ENCODE measurements at regions not wholly inside any gene's neighbourhood (a gene's known extent, or its start where the extent isn't known, plus 50 kb on each side); places are given as distances from the start of the nearest gene placed in this dataset.

DNA sequence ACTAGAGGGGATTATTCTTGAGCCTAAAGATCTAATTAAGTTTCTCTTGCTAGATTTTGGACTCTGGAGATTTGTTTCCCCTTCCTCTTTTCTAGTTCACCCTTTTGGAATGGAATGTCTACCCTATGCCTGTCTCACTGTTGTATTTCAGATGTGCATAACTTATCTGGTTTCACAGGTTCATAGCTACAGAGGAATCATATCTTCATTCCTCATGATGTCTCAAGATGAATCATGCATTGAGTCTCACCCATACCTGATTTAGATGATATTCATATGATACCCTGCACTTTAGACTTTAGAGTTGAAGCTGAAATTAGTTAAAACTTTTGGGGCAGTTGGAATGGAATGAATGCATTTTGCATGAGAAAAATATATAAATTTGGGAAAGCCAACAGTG is 246.7 kb downstream of the HS3ST1 start:
- Mint-ChIP-seq H3K4me3 (no peak overlapping the region), H3K27ac (no peak overlapping the region), H3K9me3 (no peaks in the 10 kb centered on the region), H3K36me3 (no peaks in the 10 kb centered on the region), H3K4me1 (no peaks in the 10 kb centered on the region), H3K27me3 (peaks cover 4% of the 10 kb centered on the region)
- DNase-seq: no peak

DNA sequence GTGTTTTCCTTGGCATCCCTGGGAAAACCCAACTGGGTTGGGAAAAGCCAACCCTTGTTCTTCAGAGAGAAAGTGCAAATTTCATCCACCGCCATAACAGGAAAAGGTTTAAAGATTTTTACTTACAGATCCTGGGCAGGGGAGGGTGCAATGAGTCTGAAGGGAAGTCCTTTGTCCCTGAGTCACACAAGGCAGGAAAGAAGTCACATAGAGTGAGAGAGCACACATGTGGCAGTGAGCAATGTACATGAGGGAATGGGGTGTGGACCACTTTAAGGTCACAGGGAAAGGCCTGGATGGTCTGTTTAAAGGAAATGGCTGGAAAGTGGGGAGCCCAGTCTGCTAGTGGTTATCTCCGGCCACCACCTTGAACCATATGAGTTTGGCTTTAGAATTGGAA is 248.9 kb downstream of the HS3ST1 start:
- H3K36me3 Mint-ChIP-seq: no peaks in the 10 kb centered on the region
- DNase-seq: no peak
- no peaks in the 10 kb centered on the region for H3K4me1 Mint-ChIP-seq
- H3K27ac Mint-ChIP-seq: no peak overlapping the region
- no peaks in the 10 kb centered on the region for H3K9me3 Mint-ChIP-seq
- H3K4me3 Mint-ChIP-seq: no peak overlapping the region
- peaks cover 4% of the 10 kb centered on the region for H3K27me3 Mint-ChIP-seq

DNA sequence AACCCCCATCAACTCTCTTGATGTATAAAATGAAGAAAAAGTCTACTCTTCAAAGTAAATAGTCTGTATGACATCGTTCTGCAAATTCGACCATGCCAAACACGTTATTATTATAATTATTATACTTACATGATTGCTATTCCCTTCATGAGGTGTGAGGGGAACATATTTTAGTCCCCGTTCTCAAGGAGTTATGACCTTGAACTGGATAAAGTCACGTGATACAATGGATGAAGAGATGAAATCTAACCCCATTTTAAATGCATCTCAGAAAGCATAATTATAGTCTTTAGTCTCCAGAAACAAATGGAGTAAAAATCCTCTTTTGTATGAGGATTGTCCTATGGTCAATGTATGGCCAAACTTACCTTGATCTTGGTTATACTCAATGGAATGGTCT is 250.3 kb downstream of the HS3ST1 start:
- Mint-ChIP-seq H3K27me3 (peaks cover 4% of the 10 kb centered on the region), H3K9me3 (no peaks in the 10 kb centered on the region), H3K27ac (no peak overlapping the region), H3K4me3 (no peak overlapping the region), H3K36me3 (no peaks in the 10 kb centered on the region), H3K4me1 (no peaks in the 10 kb centered on the region)
- DNase-seq: no peak

DNA sequence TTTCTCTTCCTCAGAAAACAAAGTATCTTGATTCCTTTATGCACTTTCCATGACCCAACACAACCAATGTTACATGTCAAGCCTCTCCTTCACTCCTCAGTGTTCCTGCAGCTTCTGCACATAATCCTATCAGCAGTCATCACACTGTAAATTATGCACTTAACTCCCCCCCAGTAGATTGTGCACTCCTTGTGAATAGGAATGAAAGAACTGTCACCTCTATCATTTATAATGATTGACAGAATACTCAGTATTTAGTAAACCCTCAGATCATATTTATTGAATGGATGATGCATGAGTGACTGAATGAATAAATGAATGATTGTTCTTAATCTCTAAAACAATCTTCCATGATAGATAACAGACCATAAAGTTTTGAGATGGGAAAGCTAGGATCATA is 253.3 kb downstream of the HS3ST1 start:
- no peak for DNase-seq
- Mint-ChIP-seq H3K27ac (no peak overlapping the region), H3K4me3 (no peak overlapping the region), H3K9me3 (no peaks in the 10 kb centered on the region), H3K27me3 (no peaks in the 10 kb centered on the region), H3K4me1 (no peaks in the 10 kb centered on the region), H3K36me3 (no peaks in the 10 kb centered on the region)

DNA sequence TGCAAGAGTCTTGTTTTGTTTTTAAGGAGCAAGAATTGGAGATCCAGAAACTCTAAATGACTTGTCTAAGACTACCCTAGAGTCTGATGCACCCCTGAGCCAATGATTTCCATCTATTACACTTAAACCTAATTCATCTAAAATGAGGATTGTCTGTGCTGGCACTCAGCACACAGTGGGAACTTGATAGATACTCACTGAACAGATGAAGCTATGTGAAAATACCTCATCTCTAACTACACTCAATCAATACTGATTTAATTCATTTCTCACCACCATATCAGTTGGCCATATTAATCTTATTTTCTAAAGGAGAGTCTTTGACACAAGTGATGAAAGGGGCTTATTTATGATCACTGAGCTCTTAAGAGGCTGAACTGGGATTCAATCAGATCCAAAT is 262.1 kb downstream of the HS3ST1 start:
- no peaks in the 10 kb centered on the region for H3K4me1 Mint-ChIP-seq
- H3K36me3 Mint-ChIP-seq: no peaks in the 10 kb centered on the region
- H3K27ac Mint-ChIP-seq: no peak overlapping the region
- no peaks in the 10 kb centered on the region for H3K9me3 Mint-ChIP-seq
- no peak overlapping the region for H3K4me3 Mint-ChIP-seq
- no peaks in the 10 kb centered on the region for H3K27me3 Mint-ChIP-seq
- no peak for DNase-seq

DNA sequence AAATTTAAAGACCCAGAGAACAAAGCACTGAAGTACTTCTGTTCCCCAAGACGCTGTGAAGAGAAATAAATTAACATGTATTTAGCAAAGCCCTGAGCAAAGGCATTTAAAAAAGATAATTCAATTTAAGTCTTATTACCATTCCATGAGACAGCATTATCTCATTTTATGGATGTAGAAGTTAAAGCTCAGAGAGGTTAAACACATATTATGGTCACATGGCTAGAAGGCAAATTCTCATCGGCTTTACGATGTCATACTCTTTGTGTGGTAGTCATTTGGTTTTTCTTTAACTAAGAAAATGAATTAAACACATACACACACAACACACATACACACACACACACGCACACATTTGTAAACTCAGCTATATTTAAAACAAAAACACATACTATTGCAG is 262.7 kb downstream of the HS3ST1 start:
- H3K9me3 Mint-ChIP-seq: no peaks in the 10 kb centered on the region
- DNase-seq: no peak
- H3K27me3 Mint-ChIP-seq: no peaks in the 10 kb centered on the region
- no peaks in the 10 kb centered on the region for H3K4me1 Mint-ChIP-seq
- no peaks in the 10 kb centered on the region for H3K36me3 Mint-ChIP-seq
- no peak overlapping the region for H3K27ac Mint-ChIP-seq
- H3K4me3 Mint-ChIP-seq: no peak overlapping the region

DNA sequence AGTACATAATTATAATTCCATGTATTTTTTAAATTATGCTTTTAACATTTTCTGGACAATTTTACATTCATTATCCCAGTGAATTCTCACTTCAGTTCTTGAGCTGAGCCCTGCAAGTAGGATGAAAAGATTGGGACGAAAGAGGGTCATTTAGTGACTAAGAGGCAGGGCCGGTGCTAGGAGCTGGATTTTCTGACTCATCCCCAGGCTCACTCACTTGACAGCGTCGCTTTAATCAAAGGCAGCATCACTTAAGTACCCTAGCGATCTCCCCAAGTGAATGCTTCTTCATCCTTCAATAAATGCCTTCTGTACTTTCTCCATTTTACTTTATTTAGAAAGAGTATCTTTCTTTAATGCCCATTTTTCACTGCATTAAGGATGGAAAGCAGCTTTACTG is 263.6 kb downstream of the HS3ST1 start:
- Mint-ChIP-seq H3K27ac (no peak overlapping the region), H3K36me3 (no peaks in the 10 kb centered on the region), H3K27me3 (no peaks in the 10 kb centered on the region), H3K9me3 (no peaks in the 10 kb centered on the region), H3K4me3 (no peak overlapping the region), H3K4me1 (no peaks in the 10 kb centered on the region)
- no peak for DNase-seq

DNA sequence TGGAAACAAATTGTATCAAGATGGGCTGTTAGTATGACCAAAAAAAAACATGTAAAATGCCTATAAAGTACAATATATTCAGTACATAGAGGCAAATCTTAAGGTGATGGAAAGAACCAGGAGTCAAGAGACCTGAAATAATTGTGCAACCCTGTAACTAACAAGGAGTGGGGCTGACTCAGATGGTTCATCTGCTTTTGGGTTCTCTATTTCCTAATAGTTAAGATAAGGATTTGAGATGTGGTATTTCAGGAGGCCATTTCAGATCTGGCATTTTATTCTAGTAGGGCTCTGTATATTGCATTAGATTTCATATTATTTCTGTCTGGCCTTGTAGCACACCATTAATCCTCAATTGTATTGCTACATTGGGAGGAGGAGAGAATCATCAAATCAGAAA is 268.4 kb downstream of the HS3ST1 start:
- H3K27ac Mint-ChIP-seq: no peak overlapping the region
- H3K4me1 Mint-ChIP-seq: no peaks in the 10 kb centered on the region
- DNase-seq: no peak
- H3K9me3 Mint-ChIP-seq: no peaks in the 10 kb centered on the region
- H3K4me3 Mint-ChIP-seq: no peak overlapping the region
- peaks cover 12% of the 10 kb centered on the region for H3K27me3 Mint-ChIP-seq
- H3K36me3 Mint-ChIP-seq: no peaks in the 10 kb centered on the region

DNA sequence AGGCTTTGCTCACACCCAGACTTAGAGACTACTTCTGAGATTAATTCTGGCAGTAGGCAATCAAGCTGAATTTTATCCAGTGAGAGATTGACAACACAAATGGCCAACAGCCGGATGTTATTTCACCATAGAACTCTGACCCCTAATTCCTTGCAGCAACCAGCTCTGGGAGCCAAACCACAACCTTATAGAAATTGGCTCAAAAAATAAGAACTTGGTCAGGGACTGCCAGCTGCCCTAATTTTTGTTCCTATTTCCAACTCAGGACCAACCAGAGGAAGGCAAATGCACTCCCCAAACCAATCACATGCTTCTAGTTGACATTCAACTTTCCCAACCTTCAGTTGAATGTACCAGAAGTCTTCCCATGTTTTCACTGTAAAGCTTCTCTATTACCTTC is 269.7 kb downstream of the HS3ST1 start:
- H3K9me3 Mint-ChIP-seq: no peaks in the 10 kb centered on the region
- H3K4me1 Mint-ChIP-seq: no peaks in the 10 kb centered on the region
- no peaks in the 10 kb centered on the region for H3K36me3 Mint-ChIP-seq
- H3K4me3 Mint-ChIP-seq: no peak overlapping the region
- DNase-seq: no peak
- H3K27me3 Mint-ChIP-seq: peaks cover 12% of the 10 kb centered on the region
- H3K27ac Mint-ChIP-seq: no peak overlapping the region

DNA sequence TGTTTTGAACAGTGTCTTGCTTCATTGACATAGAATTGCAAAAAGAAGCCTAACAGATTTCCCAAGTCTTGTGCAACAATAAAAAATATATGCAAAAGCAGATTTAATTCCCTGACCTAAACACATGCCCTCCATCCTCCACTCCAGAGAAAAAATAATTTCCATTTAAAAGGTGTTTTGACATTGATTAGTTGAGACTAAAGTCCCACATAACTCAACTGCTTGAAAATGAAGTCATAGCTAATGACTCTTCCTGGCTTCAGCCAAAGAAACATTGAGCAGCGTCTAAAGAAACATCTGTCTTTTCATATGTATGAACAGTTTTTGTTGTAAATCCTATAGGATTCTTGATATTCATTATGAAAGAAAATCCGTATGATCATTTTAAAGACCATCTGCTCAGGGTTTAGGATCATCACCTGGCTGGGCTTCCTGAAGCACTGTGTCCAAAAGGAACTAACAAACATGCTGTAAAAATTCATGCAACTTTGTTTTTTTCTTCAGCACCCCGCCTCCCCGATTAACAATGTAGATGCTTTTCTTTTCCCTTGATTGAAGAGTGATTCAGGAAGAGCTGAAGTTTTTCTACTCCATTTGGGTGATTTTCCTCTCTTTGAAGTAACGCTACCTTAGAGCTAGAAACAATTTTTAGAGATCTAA is 273.4 kb downstream of the HS3ST1 start:
- Mint-ChIP-seq H3K9me3 (no peaks in the 10 kb centered on the region), H3K36me3 (no peaks in the 10 kb centered on the region), H3K4me1 (no peaks in the 10 kb centered on the region), H3K27me3 (peaks cover 12% of the 10 kb centered on the region), H3K27ac (no peak overlapping the region), H3K4me3 (no peak overlapping the region)
- no peak for DNase-seq

DNA sequence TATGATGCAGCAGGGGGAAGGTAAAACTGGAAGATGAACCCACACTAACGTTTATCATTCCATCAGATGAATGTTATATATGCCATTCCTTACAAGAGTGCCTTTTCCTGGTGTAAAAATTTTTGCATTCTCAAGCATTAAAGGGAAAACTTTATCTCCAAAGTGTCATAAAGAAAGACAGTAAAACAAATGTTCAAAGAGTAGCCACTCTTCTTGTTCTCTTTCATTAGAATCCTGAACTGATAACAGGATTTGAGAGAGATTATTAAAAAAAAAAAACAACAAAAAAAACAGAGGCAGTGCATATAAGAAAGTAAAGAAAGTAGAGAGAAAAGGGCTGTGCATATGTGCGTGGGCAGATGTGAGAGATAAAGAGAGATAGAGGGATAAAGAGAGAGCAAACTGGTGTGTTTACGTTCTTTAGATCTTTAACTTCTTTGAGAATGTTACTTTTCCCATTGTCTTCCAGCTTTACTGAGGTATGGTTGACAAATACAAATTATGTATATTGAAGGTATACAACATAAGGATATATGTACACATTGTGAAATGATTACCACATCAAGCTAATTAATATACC is 275.4 kb downstream of the HS3ST1 start:
- H3K9me3 Mint-ChIP-seq: no peaks in the 10 kb centered on the region
- no peak for DNase-seq
- H3K27me3 Mint-ChIP-seq: peaks cover 12% of the 10 kb centered on the region
- H3K27ac Mint-ChIP-seq: no peak overlapping the region
- H3K4me3 Mint-ChIP-seq: no peak overlapping the region
- no peaks in the 10 kb centered on the region for H3K4me1 Mint-ChIP-seq
- no peaks in the 10 kb centered on the region for H3K36me3 Mint-ChIP-seq

DNA sequence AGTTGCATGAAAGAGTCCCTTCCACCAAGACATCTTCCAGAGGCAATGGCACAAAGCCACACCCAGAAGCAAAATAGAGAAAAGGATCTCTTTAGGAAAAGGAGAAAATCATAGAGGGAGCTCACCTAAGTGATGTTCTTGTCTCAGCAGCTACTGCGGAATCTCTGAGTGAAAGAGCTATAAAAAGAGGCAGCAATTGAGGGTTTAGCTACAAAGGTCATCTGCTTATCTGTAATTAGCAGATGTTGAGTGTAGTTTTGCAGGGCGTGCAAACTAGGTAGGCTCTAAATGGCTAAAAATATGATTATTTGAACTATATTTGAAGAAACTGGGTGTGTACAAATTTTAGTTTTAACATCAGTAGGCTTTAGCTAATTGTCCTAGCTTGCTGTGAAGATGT is 276.0 kb downstream of the HS3ST1 start:
- no peaks in the 10 kb centered on the region for H3K9me3 Mint-ChIP-seq
- H3K4me3 Mint-ChIP-seq: no peak overlapping the region
- no peaks in the 10 kb centered on the region for H3K36me3 Mint-ChIP-seq
- no peak overlapping the region for H3K27ac Mint-ChIP-seq
- no peaks in the 10 kb centered on the region for H3K4me1 Mint-ChIP-seq
- H3K27me3 Mint-ChIP-seq: peaks cover 12% of the 10 kb centered on the region
- DNase-seq: no peak

DNA sequence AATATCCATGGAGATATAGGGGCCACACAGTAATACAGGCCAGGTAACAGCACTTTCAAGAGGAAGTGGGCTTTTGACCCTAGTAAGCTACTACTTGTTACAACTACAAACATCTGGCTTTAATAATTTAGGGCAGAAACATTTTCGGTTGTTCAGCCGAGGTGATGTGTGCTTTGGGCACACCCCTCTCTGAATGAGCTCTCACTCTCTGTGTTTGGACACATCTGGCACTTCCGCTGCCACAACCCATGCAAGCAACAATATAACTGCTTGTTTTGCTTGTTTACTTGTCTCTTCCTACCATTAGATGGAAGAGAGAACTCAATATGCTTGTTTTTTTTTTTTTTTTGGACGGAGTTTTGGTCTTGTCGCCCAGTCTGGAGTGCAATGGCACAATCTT is 277.2 kb downstream of the HS3ST1 start:
- no peak for DNase-seq
- H3K4me3 Mint-ChIP-seq: no peak overlapping the region
- no peaks in the 10 kb centered on the region for H3K36me3 Mint-ChIP-seq
- no peaks in the 10 kb centered on the region for H3K4me1 Mint-ChIP-seq
- peaks cover 6% of the 10 kb centered on the region for H3K27me3 Mint-ChIP-seq
- no peaks in the 10 kb centered on the region for H3K9me3 Mint-ChIP-seq
- no peak overlapping the region for H3K27ac Mint-ChIP-seq

DNA sequence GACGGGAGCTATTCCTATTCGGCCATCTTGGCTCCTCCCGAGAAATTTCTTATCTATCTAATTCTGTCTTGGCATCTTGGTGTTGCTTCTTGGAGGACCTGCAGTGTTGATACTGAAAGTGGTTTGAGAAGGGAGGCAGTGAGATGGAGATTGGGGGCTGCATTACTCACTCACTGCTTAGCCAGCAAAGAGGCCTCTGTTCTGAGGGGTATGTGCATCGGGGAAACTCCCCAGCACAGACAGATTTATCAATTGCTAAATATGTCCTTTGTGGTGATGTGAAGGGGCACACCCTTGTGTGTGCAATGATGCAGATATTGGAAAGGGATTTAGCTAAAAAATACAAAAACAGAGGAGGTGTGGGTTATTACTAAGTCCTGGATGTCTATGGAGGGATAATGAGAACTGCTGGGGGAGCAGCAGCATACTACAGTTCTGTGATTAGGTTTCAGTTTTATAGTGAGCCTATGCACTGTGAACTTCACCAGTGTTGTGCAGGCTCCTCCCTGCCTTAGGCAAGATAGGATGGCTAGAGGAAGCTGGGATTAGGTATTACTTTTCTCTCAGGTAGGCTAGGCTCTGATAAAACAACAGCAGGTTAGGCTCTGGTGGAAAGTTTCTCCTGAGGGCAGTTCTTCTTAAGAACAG is 279.0 kb downstream of the HS3ST1 start:
- no peak for DNase-seq
- Mint-ChIP-seq H3K27me3 (no peaks in the 10 kb centered on the region), H3K4me3 (no peak overlapping the region), H3K9me3 (no peaks in the 10 kb centered on the region), H3K27ac (no peak overlapping the region), H3K4me1 (no peaks in the 10 kb centered on the region), H3K36me3 (no peaks in the 10 kb centered on the region)

DNA sequence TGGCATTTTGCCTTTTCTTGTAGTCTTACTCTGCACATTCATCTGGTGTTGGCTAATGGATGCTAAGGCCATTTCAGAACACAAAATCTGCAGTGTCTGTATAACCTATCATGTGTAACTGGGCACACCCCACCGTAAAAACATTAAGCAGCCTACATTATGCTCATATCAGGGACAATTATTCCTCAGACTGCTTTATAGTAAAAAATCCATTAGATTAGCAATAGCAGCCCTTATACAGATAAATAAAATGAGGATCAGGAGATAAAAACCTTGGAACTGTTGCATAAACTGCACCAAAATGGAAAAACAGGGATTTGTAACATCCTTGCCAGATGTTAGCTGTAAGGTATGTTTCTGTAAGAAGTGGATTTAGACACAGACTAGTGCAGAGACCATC is 288.8 kb downstream of the HS3ST1 start:
- no peak overlapping the region for H3K4me3 Mint-ChIP-seq
- peaks cover 2% of the 10 kb centered on the region for H3K9me3 Mint-ChIP-seq
- H3K27me3 Mint-ChIP-seq: peaks cover 7% of the 10 kb centered on the region
- no peak overlapping the region for H3K27ac Mint-ChIP-seq
- no peaks in the 10 kb centered on the region for H3K36me3 Mint-ChIP-seq
- no peak for DNase-seq
- no peaks in the 10 kb centered on the region for H3K4me1 Mint-ChIP-seq

DNA sequence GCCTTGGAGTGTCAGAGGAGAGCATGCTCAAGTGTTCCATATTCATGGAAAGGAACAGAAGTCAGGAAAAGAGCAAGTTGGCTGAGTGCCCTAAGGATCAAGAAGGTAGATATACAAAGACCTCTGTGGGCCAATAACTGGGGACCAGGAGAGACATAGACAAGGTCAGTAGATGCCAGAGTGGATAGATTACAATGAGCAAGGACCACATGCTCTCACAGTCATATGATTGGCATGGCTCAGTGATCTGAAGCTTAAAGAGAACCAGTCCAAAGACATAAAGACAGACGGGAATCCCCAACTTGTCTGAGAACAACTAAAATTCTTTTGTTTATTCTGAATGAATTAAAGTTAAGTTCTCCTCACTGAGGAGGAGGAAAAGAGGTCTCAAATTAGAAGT is 289.7 kb downstream of the HS3ST1 start:
- H3K27ac Mint-ChIP-seq: no peak overlapping the region
- H3K4me1 Mint-ChIP-seq: no peaks in the 10 kb centered on the region
- peaks cover 7% of the 10 kb centered on the region for H3K27me3 Mint-ChIP-seq
- no peak for DNase-seq
- H3K4me3 Mint-ChIP-seq: no peak overlapping the region
- H3K9me3 Mint-ChIP-seq: peaks cover 2% of the 10 kb centered on the region
- no peaks in the 10 kb centered on the region for H3K36me3 Mint-ChIP-seq
